NB4 (cell line): ENCODE measurements at regions not wholly inside any gene's neighbourhood (a gene's known extent, or its start where the extent isn't known, plus 50 kb on each side); places are given as distances from the start of the nearest gene placed in this dataset.

Experiments used
- CTCF ChIP-seq: IDR thresholded peaks from one replicate; pipeline ENCODE4 v1.5.1; 2012; ENCODE audit warnings: low read depth, low read length
- MAX ChIP-seq: IDR thresholded peaks from 2 replicates; pipeline ENCODE4 v1.6.1; 2011; ENCODE audit warnings: low read depth, low read length
- POLR2A ChIP-seq: IDR thresholded peaks from 2 replicates; pipeline ENCODE4 v1.6.1; 2011; ENCODE audit warnings: mild to moderate bottlenecking; ENCODE audit not compliant: insufficient read length; ENCODE audit errors: extremely low read depth

GRCh38 chr20:12383821-12384220 lies 466.1 kb downstream of the BTBD3 start:
- TF ChIP-seq CTCF (no peak), MAX (no peak), POLR2A (no peak)
